Activated CD8-positive, alpha-beta memory T cell treated with anti-CD3 and anti-CD28 coated beads, Interleukin-2, amount 10 ng/mL, durations not matched to agents 7 days and 5 days (primary cell): ENCODE measurements at regions not wholly inside any gene's neighbourhood (a gene's known extent, or its start where the extent isn't known, plus 50 kb on each side); places are given as distances from the start of the nearest gene placed in this dataset.

ENCODE experiments used
- ATAC-seq: fragments of 150-1000 bp; cut with Tn5 transposase; one replicate; pipeline ENCODE4 v1.10.0; 2021; ENCODE audit warnings: moderate library complexity
- CTCF ChIA-PET: fragments of 350-600 bp; sonication (Branson Sonifier 250); formaldehyde crosslinking; loops from one replicate; lab custom pipeline; 2021; ENCODE audit warnings: antibody characterized with exemption; lab: Charles Lee
- DNase-seq: peaks from one replicate; pipeline ENCODE4 v3.0.0-alpha.2; 2020
- H3K27ac Mint-ChIP-seq: one replicate; pipeline ENCODE4 v1.8.0; 2021; ENCODE audit warnings: mild to moderate bottlenecking, mixed read lengths
- H3K27me3 Mint-ChIP-seq: one replicate; pipeline ENCODE4 v1.8.0; 2021; ENCODE audit warnings: mixed read lengths
- H3K36me3 Mint-ChIP-seq: one replicate; pipeline ENCODE4 v1.8.0; 2021; ENCODE audit warnings: mild to moderate bottlenecking, mixed read lengths
- H3K4me1 Mint-ChIP-seq: one replicate; pipeline ENCODE4 v1.8.0; 2021; ENCODE audit warnings: mixed read lengths
- H3K4me3 Mint-ChIP-seq: one replicate; pipeline ENCODE4 v1.8.0; 2021; ENCODE audit warnings: mild to moderate bottlenecking, moderate library complexity, mixed read lengths
- H3K9me3 Mint-ChIP-seq: one replicate; pipeline ENCODE4 v1.8.0; 2022; ENCODE audit warnings: low read depth, mixed read lengths

GRCh38 chr2:235271936-235272335 lies 221.9 kb upstream of the AGAP1 start:
- Mint-ChIP-seq H3K36me3 (no peaks in the 10 kb centered on the region), H3K4me3 (no peak overlapping the region), H3K27ac (no peak overlapping the region), H3K4me1 (peaks cover 13% of the 10 kb centered on the region), H3K27me3 (peaks cover 81% of the 10 kb centered on the region), H3K9me3 (peaks cover 2% of the 10 kb centered on the region)
- ATAC-seq (no peak), DNase-seq (no peak)
- CTCF ChIA-PET: no interaction called here

- DNase-seq: no peak
Measured at GRCh38 chr2:235274023-235274422, 219.8 kb upstream of the AGAP1 start.

GRCh38 chr2:235277485-235277884 lies 216.4 kb upstream of the AGAP1 start:
- H3K9me3 Mint-ChIP-seq: peaks cover 2% of the 10 kb centered on the region
- no peak overlapping the region for H3K27ac Mint-ChIP-seq
- no peak overlapping the region for H3K4me3 Mint-ChIP-seq
- CTCF ChIA-PET: no interaction called here
- H3K36me3 Mint-ChIP-seq: no peaks in the 10 kb centered on the region
- no peak for ATAC-seq
- no peaks in the 10 kb centered on the region for H3K4me1 Mint-ChIP-seq
- DNase-seq: no peak
- H3K27me3 Mint-ChIP-seq: peaks cover 57% of the 10 kb centered on the region

More at GRCh38 chr2:235274023-235274422, 219.8 kb upstream of the AGAP1 start:
- H3K9me3 Mint-ChIP-seq: peaks cover 2% of the 10 kb centered on the region
- H3K4me1 Mint-ChIP-seq: peaks cover 13% of the 10 kb centered on the region
- H3K27ac Mint-ChIP-seq: no peak overlapping the region
- peaks cover 66% of the 10 kb centered on the region for H3K27me3 Mint-ChIP-seq
- ATAC-seq: no peak
- CTCF ChIA-PET: no interaction called here
- no peak overlapping the region for H3K4me3 Mint-ChIP-seq
- no peaks in the 10 kb centered on the region for H3K36me3 Mint-ChIP-seq

- no peak for ATAC-seq
Measured at GRCh38 chr2:235278771-235279355, 215.0 kb upstream of the AGAP1 start.

GRCh38 chr2:235279965-235280364 lies 213.9 kb upstream of the AGAP1 start:
- Mint-ChIP-seq H3K9me3 (peaks cover 2% of the 10 kb centered on the region), H3K36me3 (no peaks in the 10 kb centered on the region), H3K27me3 (peaks cover 41% of the 10 kb centered on the region), H3K27ac (no peak overlapping the region), H3K4me3 (no peak overlapping the region), H3K4me1 (no peaks in the 10 kb centered on the region)
- no peak for ATAC-seq
- DNase-seq: no peak
- CTCF ChIA-PET: no interaction called here

More at GRCh38 chr2:235278771-235279355, 215.0 kb upstream of the AGAP1 start:
- H3K36me3 Mint-ChIP-seq: no peaks in the 10 kb centered on the region
- no peaks in the 10 kb centered on the region for H3K4me1 Mint-ChIP-seq
- peaks cover 47% of the 10 kb centered on the region for H3K27me3 Mint-ChIP-seq
- H3K4me3 Mint-ChIP-seq: no peak overlapping the region
- no peak overlapping the region for H3K27ac Mint-ChIP-seq
- peaks cover 2% of the 10 kb centered on the region for H3K9me3 Mint-ChIP-seq
- DNase-seq: no peak
- CTCF ChIA-PET: no interaction called here

GRCh38 chr2:235283246-235283645 lies 210.6 kb upstream of the AGAP1 start:
- CTCF ChIA-PET: no interaction called here
- ATAC-seq: no peak
- Mint-ChIP-seq H3K4me3 (no peak overlapping the region), H3K4me1 (no peaks in the 10 kb centered on the region), H3K9me3 (no peaks in the 10 kb centered on the region), H3K36me3 (no peaks in the 10 kb centered on the region), H3K27ac (no peak overlapping the region), H3K27me3 (peaks cover 36% of the 10 kb centered on the region)
- DNase-seq: no peak

- peaks cover 16% of the 10 kb centered on the region for H3K27me3 Mint-ChIP-seq
- H3K4me1 Mint-ChIP-seq: no peaks in the 10 kb centered on the region
- H3K4me3 Mint-ChIP-seq: no peak overlapping the region
- no peaks in the 10 kb centered on the region for H3K36me3 Mint-ChIP-seq
- no peak for DNase-seq
- no peak for ATAC-seq
- CTCF ChIA-PET: no interaction called here
- H3K27ac Mint-ChIP-seq: no peak overlapping the region
- H3K9me3 Mint-ChIP-seq: no peaks in the 10 kb centered on the region
Measured at GRCh38 chr2:235286622-235287374, 207.0 kb upstream of the AGAP1 start.

GRCh38 chr2:235287375-235287733 lies 206.5 kb upstream of the AGAP1 start:
- no peak for ATAC-seq
- Mint-ChIP-seq H3K4me1 (no peaks in the 10 kb centered on the region), H3K4me3 (no peak overlapping the region), H3K27me3 (peaks cover 12% of the 10 kb centered on the region), H3K9me3 (no peaks in the 10 kb centered on the region), H3K27ac (no peak overlapping the region), H3K36me3 (no peaks in the 10 kb centered on the region)
- DNase-seq: no peak
- CTCF ChIA-PET: no interaction called here

GRCh38 chr2:235291461-235291860 lies 202.4 kb upstream of the AGAP1 start:
- CTCF ChIA-PET: no interaction called here
- Mint-ChIP-seq H3K9me3 (no peaks in the 10 kb centered on the region), H3K4me3 (no peak overlapping the region), H3K36me3 (no peaks in the 10 kb centered on the region), H3K4me1 (no peaks in the 10 kb centered on the region), H3K27ac (no peak overlapping the region), H3K27me3 (peaks cover 7% of the 10 kb centered on the region)
- no peak for ATAC-seq
- no peak for DNase-seq

- no peak for ATAC-seq
- Mint-ChIP-seq H3K4me1 (no peaks in the 10 kb centered on the region), H3K27ac (no peak overlapping the region), H3K4me3 (no peak overlapping the region), H3K27me3 (peaks cover 2% of the 10 kb centered on the region), H3K36me3 (no peaks in the 10 kb centered on the region), H3K9me3 (no peaks in the 10 kb centered on the region)
- CTCF ChIA-PET: no interaction called here
- no peak for DNase-seq
Measured at GRCh38 chr2:235293061-235293460, 200.8 kb upstream of the AGAP1 start.

- H3K4me3 Mint-ChIP-seq: no peak overlapping the region
- ATAC-seq: no peak
- no peaks in the 10 kb centered on the region for H3K9me3 Mint-ChIP-seq
- H3K27me3 Mint-ChIP-seq: peaks cover 2% of the 10 kb centered on the region
- H3K4me1 Mint-ChIP-seq: no peaks in the 10 kb centered on the region
- CTCF ChIA-PET: no interaction called here
- H3K36me3 Mint-ChIP-seq: no peaks in the 10 kb centered on the region
- DNase-seq: no peak
- H3K27ac Mint-ChIP-seq: no peak overlapping the region
Measured at GRCh38 chr2:235295831-235296230, 198.0 kb upstream of the AGAP1 start.

- Mint-ChIP-seq H3K27ac (no peak overlapping the region), H3K4me3 (no peak overlapping the region), H3K4me1 (no peaks in the 10 kb centered on the region), H3K27me3 (peaks cover 2% of the 10 kb centered on the region), H3K36me3 (no peaks in the 10 kb centered on the region), H3K9me3 (no peaks in the 10 kb centered on the region)
- no peak for ATAC-seq
- DNase-seq: no peak
- CTCF ChIA-PET: no interaction called here
Measured at GRCh38 chr2:235300368-235301201, 193.3 kb upstream of the AGAP1 start.

- no peaks in the 10 kb centered on the region for H3K36me3 Mint-ChIP-seq
- ATAC-seq: no peak
- DNase-seq: no peak
- H3K4me1 Mint-ChIP-seq: no peaks in the 10 kb centered on the region
- H3K27ac Mint-ChIP-seq: no peak overlapping the region
- CTCF ChIA-PET: no interaction called here
- no peak overlapping the region for H3K4me3 Mint-ChIP-seq
- H3K27me3 Mint-ChIP-seq: no peaks in the 10 kb centered on the region
- peaks cover 2% of the 10 kb centered on the region for H3K9me3 Mint-ChIP-seq
Measured at GRCh38 chr2:235301202-235302076, 192.4 kb upstream of the AGAP1 start.
